ENCODE measurements at regions not wholly inside any gene's neighbourhood (a gene's known extent, or its start where the extent isn't known, plus 50 kb on each side); places are given as distances from the start of the nearest gene placed in this dataset.

- Histone ChIP-seq H4K20me1 (ENCODE audit: insufficient read depth, low read length) (peaks cover 3% of the 10 kb centered on the region; the same call in 1 of the 2 replicates), H3K4me2 (ENCODE audit: insufficient read depth, low read length) (no peak overlapping the region), H3K27ac (ENCODE audit: low read length) (no peak overlapping the region), H3K9me3 (ENCODE audit: insufficient read depth, low read length, severe bottlenecking) (no peaks in the 10 kb centered on the region), H3K4me1 (ENCODE audit: insufficient read depth, low read length) (no peaks in the 10 kb centered on the region), H2AFZ (ENCODE audit: low read depth, low read length) (no peak overlapping the region), H3K4me3 (ENCODE audit: low read depth in 1 of 2, low read length in 2 of 2) (no peak overlapping the region), H3K9ac (ENCODE audit: low read depth, low read length) (no peak overlapping the region), H3K36me3 (ENCODE audit: insufficient read depth, low read length) (no peaks in the 10 kb centered on the region), H3K79me2 (ENCODE audit: insufficient read depth, low read length) (no peaks in the 10 kb centered on the region), H3K27me3 (ENCODE audit: insufficient read depth, low read length, poor library complexity) (no peaks in the 10 kb centered on the region)
- TF ChIP-seq EZH2 (IDR thresholded peaks at IDR 0.05; ENCODE audit: borderline replicate concordance, low read depth, low read length, severe bottlenecking), result no peak
- TF ChIP-seq CTCF (IDR thresholded peaks at IDR 0.05; ENCODE audit: borderline replicate concordance, extremely low read depth, low read length, poor library complexity, severe bottlenecking), result no peak
- ATAC-seq (ENCODE audit: insufficient read depth, low read depth), result no peak
- DNase-seq, result no peak
Observed at GRCh38 chr11:71095294-71095850, 157.0 kb downstream of the SHANK2 start.

- no peak overlapping the region for H3K4me3 ChIP-seq (ENCODE audit: low read depth in 1 of 2, low read length in 2 of 2)
- DNase-seq, result no peak
- no peak overlapping the region for H3K4me2 ChIP-seq (ENCODE audit: insufficient read depth, low read length)
- TF ChIP-seq EZH2 (IDR thresholded peaks at IDR 0.05; ENCODE audit: borderline replicate concordance, low read depth, low read length, severe bottlenecking), result no peak
- no peak for TF ChIP-seq CTCF (IDR thresholded peaks at IDR 0.05; ENCODE audit: borderline replicate concordance, extremely low read depth, low read length, poor library complexity, severe bottlenecking)
- H3K4me1 ChIP-seq (ENCODE audit: insufficient read depth, low read length), result no peaks in the 10 kb centered on the region
- H3K36me3 ChIP-seq (ENCODE audit: insufficient read depth, low read length), result no peaks in the 10 kb centered on the region
- no peak overlapping the region for H2AFZ ChIP-seq (ENCODE audit: low read depth, low read length)
- no peak overlapping the region for H3K27ac ChIP-seq (ENCODE audit: low read length)
- H3K9ac ChIP-seq (ENCODE audit: low read depth, low read length), result no peak overlapping the region
- H3K9me3 ChIP-seq (ENCODE audit: insufficient read depth, low read length, severe bottlenecking), result no peaks in the 10 kb centered on the region
- ATAC-seq (ENCODE audit: insufficient read depth, low read depth), result no peak
- no peaks in the 10 kb centered on the region for H3K79me2 ChIP-seq (ENCODE audit: insufficient read depth, low read length)
- peaks cover 3% of the 10 kb centered on the region; the same call in 1 of the 2 replicates for H4K20me1 ChIP-seq (ENCODE audit: insufficient read depth, low read length)
- H3K27me3 ChIP-seq (ENCODE audit: insufficient read depth, low read length, poor library complexity), result no peaks in the 10 kb centered on the region
Observed at GRCh38 chr11:71094296-71095077, 157.9 kb downstream of the SHANK2 start.

- H3K27ac ChIP-seq (ENCODE audit: low read length), result no peak overlapping the region
- H3K4me3 ChIP-seq (ENCODE audit: low read depth in 1 of 2, low read length in 2 of 2), result no peak overlapping the region
- DNase-seq, result no peak
- no peak overlapping the region for H3K9ac ChIP-seq (ENCODE audit: low read depth, low read length)
- no peaks in the 10 kb centered on the region for H3K79me2 ChIP-seq (ENCODE audit: insufficient read depth, low read length)
- no peaks in the 10 kb centered on the region for H3K9me3 ChIP-seq (ENCODE audit: insufficient read depth, low read length, severe bottlenecking)
- no peak for ATAC-seq (ENCODE audit: insufficient read depth, low read depth)
- TF ChIP-seq EZH2 (IDR thresholded peaks at IDR 0.05; ENCODE audit: borderline replicate concordance, low read depth, low read length, severe bottlenecking) (no peak), CTCF (IDR thresholded peaks at IDR 0.05; ENCODE audit: borderline replicate concordance, extremely low read depth, low read length, poor library complexity, severe bottlenecking) (no peak)
- H3K4me2 ChIP-seq (ENCODE audit: insufficient read depth, low read length), result no peak overlapping the region
- H3K4me1 ChIP-seq (ENCODE audit: insufficient read depth, low read length), result no peaks in the 10 kb centered on the region
- no peaks in the 10 kb centered on the region for H3K36me3 ChIP-seq (ENCODE audit: insufficient read depth, low read length)
- H3K27me3 ChIP-seq (ENCODE audit: insufficient read depth, low read length, poor library complexity), result no peaks in the 10 kb centered on the region
- no peak overlapping the region for H2AFZ ChIP-seq (ENCODE audit: low read depth, low read length)
- H4K20me1 ChIP-seq (ENCODE audit: insufficient read depth, low read length), result peaks cover 3% of the 10 kb centered on the region; the same call in 1 of the 2 replicates
Observed at GRCh38 chr11:71093783-71094182, 158.6 kb downstream of the SHANK2 start.

Measured in DND-41 (cell line).